B cell (primary cell): ENCODE measurements at regions not wholly inside any gene's neighbourhood (a gene's known extent, or its start where the extent isn't known, plus 50 kb on each side); places are given as distances from the start of the nearest gene placed in this dataset.

Experiments
- CTCF ChIP-seq: fragments of 200-600 bp; IDR thresholded peaks from one replicate; pipeline ENCODE4 v1.8.0; 2022; ENCODE audit warnings: antibody characterized with exemption, mild to moderate bottlenecking
- EZH2 ChIP-seq: IDR thresholded peaks from 2 replicates; pipeline ENCODE4 v1.6.1; 2012; ENCODE audit warnings: borderline replicate concordance, low read depth, mild to moderate bottlenecking, moderate library complexity, low read length; ENCODE audit not compliant: insufficient read depth, poor library complexity, severe bottlenecking

- TF ChIP-seq CTCF: no peak
- no peak for TF ChIP-seq EZH2
These were observed 141.7 kb downstream of the GPAT3 start for GRCh38 chr4:83677656-83678055.
